HepG2 (cell line): ENCODE measurements at regions not wholly inside any gene's neighbourhood (a gene's known extent, or its start where the extent isn't known, plus 50 kb on each side); places are given as distances from the start of the nearest gene placed in this dataset.
"Not testable (repeated sequence)": the region's sequence is repeated elsewhere in the genome, so short reads cannot be mapped to it uniquely, and the experiment has no call there.

Experiments used
- ATAC-seq: fragments of 200-7000 bp; cut with Tn5 transposase; 3 replicates; pipeline ENCODE4 v1.9.1; 2020; ENCODE audit warnings: mild to moderate bottlenecking, moderate library complexity
- BruUV-seq: library from RNA; stranded (reverse); fragments of 400-500 nt; replicated peaks from 2 replicates; lab custom pipeline; 2021; lab: Mats Ljungman, UMichigan
- CTCF ChIA-PET: fragments of 300-600 bp; formaldehyde crosslinking; extraction: SDS; loops from one replicate; lab custom pipeline; 2021; ENCODE audit warnings: low total read pairs, inconsistent platforms, low intra/inter-chr PET ratio; lab: Yijun Ruan, JAX
- POLR2A ChIA-PET: fragments of 350-600 bp; sonication (Branson Sonifier 250); formaldehyde crosslinking; loops from one replicate; lab custom pipeline; 2020; ENCODE audit warnings: antibody characterized with exemption, inconsistent platforms; lab: Yijun Ruan, JAX
- DNase-seq: peaks from one replicate; pipeline ENCODE4 v3.0.0-alpha.2; 2015; ENCODE audit warnings: low spot score
- FAIRE-seq: peaks from 3 replicates; lab custom pipeline; 2011; peaks lifted over from hg19 to GRCh38; lab: Jason Lieb, UNC
- H2AFZ ChIP-seq: one replicate; pipeline ENCODE4 v1.6.1; 2011; ENCODE audit warnings: low read length, inconsistent platforms
- H3K27ac ChIP-seq: fragments of 300-600 bp; 3 replicates; pipeline ENCODE4 v1.8.0; 2011; ENCODE audit warnings: mixed run types, mild to moderate bottlenecking, mixed read lengths, low read length, inconsistent platforms; ENCODE audit not compliant: insufficient read depth; ENCODE audit errors: extremely low read length
- H3K27me3 ChIP-seq, 2 experiments: fragments of 200-600 bp in 1 of 2; 2 replicates in 1 of 2; 3 replicates in 1 of 2; pipeline versions ENCODE4 v1.6.0 to v1.8.0; 2011; ENCODE audit warnings: low read length in 2 of 2, mild to moderate bottlenecking in 2 of 2, moderate library complexity in 2 of 2, inconsistent platforms in 1 of 2; ENCODE audit not compliant: insufficient read depth in 2 of 2, control insufficient read depth in 1 of 2
- H3K36me3 ChIP-seq, 2 experiments: fragments of 200-600 bp in 1 of 2; replicated peaks in 1 of 2; 2 replicates in 1 of 2; 3 replicates in 1 of 2; pipeline versions ENCODE4 v1.5.1 to v1.8.0; 2011; ENCODE audit warnings: low read length in 2 of 2, inconsistent platforms in 1 of 2; ENCODE audit not compliant: insufficient read depth in 2 of 2, control insufficient read depth in 1 of 2
- H3K4me1 ChIP-seq: 2 replicates; pipeline ENCODE4 v1.5.1; 2012; ENCODE audit warnings: low read length, inconsistent platforms; ENCODE audit not compliant: insufficient read depth
- H3K4me2 ChIP-seq: 2 replicates; pipeline ENCODE4 v1.6.0; 2011; ENCODE audit warnings: low read depth, low read length, inconsistent platforms
- H3K4me3 ChIP-seq, 3 experiments: fragments of 200-600 bp in 1 of 3; sonication (generic), shearing (Covaris generic) in 1 of 3; replicated peaks in 1 of 3; 2 replicates each; pipeline ENCODE4 v1.5.1; 2011 to 2016; ENCODE audit warnings: low read length in 3 of 3, inconsistent platforms in 2 of 3, low read depth in 2 of 3, mild to moderate bottlenecking in 2 of 3, control low read depth in 1 of 3, mixed read lengths in 1 of 3; ENCODE audit not compliant: insufficient read depth in 1 of 3
- H3K79me2 ChIP-seq: one replicate; pipeline ENCODE4 v1.6.1; 2011; ENCODE audit warnings: low read length, inconsistent platforms; ENCODE audit not compliant: insufficient read depth
- H3K9ac ChIP-seq: 2 replicates; pipeline ENCODE4 v1.6.0; 2011; ENCODE audit warnings: mild to moderate bottlenecking, low read depth, low read length, inconsistent platforms; ENCODE audit not compliant: insufficient read depth
- H3K9me3 ChIP-seq: 2 replicates; pipeline ENCODE4 v1.5.1; 2012; ENCODE audit warnings: mild to moderate bottlenecking, low read length
- H4K20me1 ChIP-seq: 2 replicates; pipeline ENCODE4 v1.6.0; 2011; ENCODE audit warnings: inconsistent platforms, mild to moderate bottlenecking, low read length, moderate library complexity; ENCODE audit not compliant: insufficient read depth
- CBFB ChIP-seq: sonication (generic); formaldehyde crosslinking; IDR thresholded peaks from 2 replicates; pipeline ENCODE4 v1.4.0; 2020; ENCODE audit warnings: missing genetic modification reagents
- HNRNPK ChIP-seq: fragments of 200-400 bp; formaldehyde crosslinking; IDR thresholded peaks from 2 replicates; pipeline ENCODE4 v1.6.1; 2018; ENCODE audit warnings: low read length, low read depth, moderate library complexity, mild to moderate bottlenecking; ENCODE audit not compliant: poor library complexity, severe bottlenecking
- PCBP1 ChIP-seq: fragments of 200-400 bp; formaldehyde crosslinking; IDR thresholded peaks from 2 replicates; pipeline ENCODE4 v1.6.1; 2017; ENCODE audit warnings: mild to moderate bottlenecking, low read depth, low read length, borderline replicate concordance
- U2AF1 ChIP-seq: fragments of 200-400 bp; formaldehyde crosslinking; optimal IDR thresholded peaks from 2 replicates; pipeline ENCODE3; 2017; ENCODE audit warnings: mild to moderate bottlenecking, low read depth, low read length
- ZBTB20 ChIP-seq: sonication (generic); formaldehyde crosslinking; IDR thresholded peaks from 2 replicates; pipeline ENCODE4 v1.8.1; 2023; ENCODE audit warnings: missing genetic modification reagents, low read depth, mild to moderate bottlenecking, borderline replicate concordance
- ZNF101 ChIP-seq: sonication (generic); formaldehyde crosslinking; IDR thresholded peaks from 2 replicates; pipeline ENCODE4 v1.4.0; 2020; ENCODE audit warnings: mild to moderate bottlenecking, low read depth, missing genetic modification reagents, borderline replicate concordance
- ZNF839 ChIP-seq: sonication (generic); formaldehyde crosslinking; IDR thresholded peaks from 2 replicates; pipeline ENCODE4 v1.4.0; 2020; ENCODE audit warnings: missing genetic modification reagents, mild to moderate bottlenecking, borderline replicate concordance
- WGBS: methylation state at CpG from one replicate; pipeline ENCODE4 v1.1.6; 2017; ENCODE audit warnings: low lambda C conversion rate; 5-methylcytosine and 5-hydroxymethylcytosine counted together
- in situ Hi-C: cut with HindIII; loops from 2 replicates; pipeline ENCODE4 v1.10.0; 2017; ENCODE audit warnings: low pct_unique_long_range_greater_than_20kb; ENCODE audit not compliant: extremely low pct_ligation_motif_present
- intact Hi-C: fragments of 100-400 bp; cut with micrococcal nuclease; formaldehyde crosslinking; loops from one replicate; pipeline ENCODE4 v1.10.0; 2022; ENCODE audit not compliant: unreplicated experiment
- TF ChIP-seq, protein P1 (sequence below): fragments of 450-650 bp; IDR thresholded peaks from 2 replicates; pipeline ENCODE4 v1.6.1; 2017; ENCODE audit warnings: mild to moderate bottlenecking

DNA sequence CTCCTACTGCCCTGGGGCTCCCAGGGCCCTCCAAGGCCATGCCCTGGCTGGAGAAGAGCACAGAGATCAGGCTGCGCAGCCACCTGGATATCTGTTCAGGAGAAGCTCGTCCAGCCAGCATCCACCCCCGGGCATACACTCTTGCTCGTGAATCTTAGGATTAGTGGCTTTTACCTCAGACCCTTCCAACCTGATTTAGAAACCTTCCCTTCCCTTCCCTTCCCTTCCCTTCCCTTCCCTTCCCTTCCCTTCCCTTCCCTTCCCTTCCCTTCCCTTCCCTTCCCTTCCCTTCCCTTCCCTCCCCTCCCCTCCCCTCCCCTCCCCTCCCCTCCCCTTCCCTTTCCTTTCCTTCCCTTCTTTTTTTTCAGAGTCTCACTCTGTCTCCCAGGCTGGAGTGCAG is 99.7 kb upstream of the YWHAQ start:
- FAIRE-seq, intact Hi-C loops, H2AFZ ChIP-seq: not testable (repeated sequence)
- TF ChIP-seq HNRNPK = peak; percentile 92
- TF ChIP-seq PCBP1 = 0 out of 2 replicates have a peak, but pooled peaks have one; percentile 49
- TF ChIP-seq, all 625 proteins: peak for 2; not testable (repeated sequence) for 623
- H3K9me3 ChIP-seq, H4K20me1 ChIP-seq, H3K4me1 ChIP-seq, POLR2A ChIA-PET, H3K27ac ChIP-seq, BruUV-seq, CTCF ChIA-PET, H3K9ac ChIP-seq, H3K79me2 ChIP-seq, H3K4me3 ChIP-seq, DNase-seq, H3K36me3 ChIP-seq, in situ Hi-C loops, H3K4me2 ChIP-seq, ATAC-seq: not testable (repeated sequence)
- 25% methylated on average over 4 of the region's 4 CpGs for WGBS
- H3K27me3 ChIP-seq = peaks cover 3 to 18% of the 10 kb centered on the region in 2 experiments; a peak in 3 of 5 replicates

DNA sequence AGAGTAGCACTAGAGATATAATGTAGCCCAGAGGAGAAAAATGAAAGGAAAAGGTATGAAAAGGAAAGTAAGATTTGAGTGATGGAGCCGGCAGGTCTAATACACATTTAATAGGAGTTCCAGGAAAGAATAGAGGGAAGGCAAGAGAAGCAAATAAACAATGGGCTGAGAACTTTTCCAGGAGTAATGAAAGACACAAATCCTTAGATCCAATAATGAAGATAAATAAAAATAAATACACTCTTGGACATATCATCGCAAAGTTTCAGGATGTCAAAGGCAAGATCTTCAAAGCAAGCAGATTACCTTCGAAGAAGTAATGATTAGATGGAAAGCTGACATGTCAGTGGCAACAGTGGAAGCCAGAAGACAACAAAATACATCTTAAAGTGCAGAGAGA is 102.0 kb upstream of the YWHAQ start:
- WGBS = 67% methylated on average over 3 of the region's 3 CpGs
- no peak overlapping the region for H3K4me3 ChIP-seq
- H3K9ac ChIP-seq = no peak overlapping the region
- no peak for DNase-seq
- no peak overlapping the region for H2AFZ ChIP-seq
- intact Hi-C loops = no loop called here
- no peaks in the 10 kb centered on the region for H3K79me2 ChIP-seq
- TF ChIP-seq ZNF839 (CRISPR knock-in tag) (no peak), ZNF101 (CRISPR knock-in tag) (no peak), U2AF1 (no peak), ZBTB20 (CRISPR knock-in tag) (no peak), CBFB (CRISPR knock-in tag) (no peak)
- TF ChIP-seq, protein P1, sequence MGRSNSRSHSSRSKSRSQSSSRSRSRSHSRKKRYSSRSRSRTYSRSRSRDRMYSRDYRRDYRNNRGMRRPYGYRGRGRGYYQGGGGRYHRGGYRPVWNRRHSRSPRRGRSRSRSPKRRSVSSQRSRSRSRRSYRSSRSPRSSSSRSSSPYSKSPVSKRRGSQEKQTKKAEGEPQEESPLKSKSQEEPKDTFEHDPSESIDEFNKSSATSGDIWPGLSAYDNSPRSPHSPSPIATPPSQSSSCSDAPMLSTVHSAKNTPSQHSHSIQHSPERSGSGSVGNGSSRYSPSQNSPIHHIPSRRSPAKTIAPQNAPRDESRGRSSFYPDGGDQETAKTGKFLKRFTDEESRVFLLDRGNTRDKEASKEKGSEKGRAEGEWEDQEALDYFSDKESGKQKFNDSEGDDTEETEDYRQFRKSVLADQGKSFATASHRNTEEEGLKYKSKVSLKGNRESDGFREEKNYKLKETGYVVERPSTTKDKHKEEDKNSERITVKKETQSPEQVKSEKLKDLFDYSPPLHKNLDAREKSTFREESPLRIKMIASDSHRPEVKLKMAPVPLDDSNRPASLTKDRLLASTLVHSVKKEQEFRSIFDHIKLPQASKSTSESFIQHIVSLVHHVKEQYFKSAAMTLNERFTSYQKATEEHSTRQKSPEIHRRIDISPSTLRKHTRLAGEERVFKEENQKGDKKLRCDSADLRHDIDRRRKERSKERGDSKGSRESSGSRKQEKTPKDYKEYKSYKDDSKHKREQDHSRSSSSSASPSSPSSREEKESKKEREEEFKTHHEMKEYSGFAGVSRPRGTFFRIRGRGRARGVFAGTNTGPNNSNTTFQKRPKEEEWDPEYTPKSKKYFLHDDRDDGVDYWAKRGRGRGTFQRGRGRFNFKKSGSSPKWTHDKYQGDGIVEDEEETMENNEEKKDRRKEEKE = no peak
- no TSS peak for BruUV-seq
- peaks cover 3 to 12% of the 10 kb centered on the region in 2 experiments; a peak in 3 of 5 replicates for H3K27me3 ChIP-seq
- H3K4me2 ChIP-seq = no peak overlapping the region
- H3K36me3 ChIP-seq = no peaks in the 10 kb centered on the region
- no peak for FAIRE-seq
- in situ Hi-C loops = no loop called here
- no peaks in the 10 kb centered on the region for H4K20me1 ChIP-seq
- POLR2A ChIA-PET = no interaction called here
- H3K4me1 ChIP-seq = peaks cover 5% of the 10 kb centered on the region; the same call in 1 of the 2 replicates
- ATAC-seq = no peak
- CTCF ChIA-PET = no interaction called here
- H3K9me3 ChIP-seq = no peaks in the 10 kb centered on the region
- H3K27ac ChIP-seq = no peak overlapping the region
